Liver (tissue), 8 donors: ENCODE measurements at regions not wholly inside any gene's neighbourhood (a gene's known extent, or its start where the extent isn't known, plus 50 kb on each side); places are given as distances from the start of the nearest gene placed in this dataset.

Experiments
- DNase-seq: peaks from one replicate; pipeline ENCODE4 v3.0.0-alpha.2; 2017; ENCODE audit warnings: low spot score
- H3K27ac ChIP-seq, 2 donors: one replicate each; pipeline ENCODE4 v1.7.0; 2013; ENCODE audit warnings: inconsistent platforms in 2 of 2, low read length in 2 of 2, control low read depth in 1 of 2, low read depth in 1 of 2, mild to moderate bottlenecking in 1 of 2
- H3K27me3 ChIP-seq, 4 donors: one replicate each; pipeline versions ENCODE4 v1.6.1 to v1.7.0; 2013; ENCODE audit warnings: low read length in 3 of 4, inconsistent platforms in 1 of 4, mild to moderate bottlenecking in 1 of 4, moderate library complexity in 1 of 4; ENCODE audit not compliant: control insufficient read depth in 4 of 4, insufficient read depth in 4 of 4
- H3K36me3 ChIP-seq, 4 donors: one replicate each; pipeline versions ENCODE4 v1.6.1 to v1.7.0; 2013; ENCODE audit warnings: low read length in 3 of 4, mild to moderate bottlenecking in 3 of 4, low read depth in 1 of 4, moderate library complexity in 1 of 4; ENCODE audit not compliant: control insufficient read depth in 4 of 4, insufficient read depth in 3 of 4
- H3K4me1 ChIP-seq, 4 donors: one replicate each; pipeline versions ENCODE4 v1.6.1 to v1.7.0; 2013; ENCODE audit warnings: low read length in 3 of 4, mild to moderate bottlenecking in 3 of 4, moderate library complexity in 1 of 4; ENCODE audit not compliant: control insufficient read depth in 4 of 4, insufficient read depth in 4 of 4
- H3K4me3 ChIP-seq, 3 donors: one replicate each; pipeline versions ENCODE4 v1.6.1 to v1.7.0; 2013; ENCODE audit warnings: low read length in 3 of 3, control low read depth in 1 of 3, low read depth in 1 of 3, mild to moderate bottlenecking in 1 of 3
- H3K9ac ChIP-seq, 2 donors: one replicate each; pipeline ENCODE4 v1.7.0; 2013; ENCODE audit warnings: low read length in 2 of 2, mild to moderate bottlenecking in 2 of 2, moderate library complexity in 2 of 2, control low read depth in 1 of 2, low read depth in 1 of 2
- H3K9me3 ChIP-seq, 4 donors: one replicate each; pipeline versions ENCODE4 v1.6.1 to v1.7.0; 2013; ENCODE audit warnings: low read length in 3 of 4; ENCODE audit not compliant: control insufficient read depth in 4 of 4
- ATF3 ChIP-seq: IDR thresholded peaks from 2 replicates; pipeline ENCODE4 v1.6.1; 2016; ENCODE audit warnings: antibody characterized with exemption
- EGR1 ChIP-seq, 2 donors: IDR thresholded peaks; 2 replicates each; pipeline ENCODE4 v1.6.1; 2016 to 2018; ENCODE audit warnings: antibody characterized with exemption in 2 of 2, low read depth in 2 of 2
- FOXA1 ChIP-seq: IDR thresholded peaks from 2 replicates; pipeline ENCODE4 v1.6.1; 2016; ENCODE audit warnings: antibody characterized with exemption
- FOXA2 ChIP-seq: IDR thresholded peaks from 2 replicates; pipeline ENCODE4 v1.6.1; 2016; ENCODE audit warnings: antibody characterized with exemption
- HNF4A ChIP-seq, 2 donors: conservative IDR thresholded peaks; 2 replicates each; pipeline ENCODE4 v1.6.1; 2016; ENCODE audit warnings: antibody characterized with exemption in 2 of 2, mild to moderate bottlenecking in 2 of 2
- HNF4G ChIP-seq: IDR thresholded peaks from 2 replicates; pipeline ENCODE4 v1.6.1; 2016; ENCODE audit warnings: antibody characterized with exemption
- JUND ChIP-seq, 2 donors: IDR thresholded peaks; 2 replicates each; pipeline ENCODE4 v1.6.1; 2016; ENCODE audit warnings: antibody characterized with exemption in 2 of 2
- MAX ChIP-seq: IDR thresholded peaks from 2 replicates; pipeline ENCODE4 v1.6.1; 2016; ENCODE audit warnings: antibody characterized with exemption
- NR2F2 ChIP-seq: IDR thresholded peaks from 2 replicates; pipeline ENCODE4 v1.6.1; 2016; ENCODE audit warnings: antibody characterized with exemption
- REST ChIP-seq: IDR thresholded peaks from 2 replicates; pipeline ENCODE4 v1.6.1; 2016; ENCODE audit warnings: antibody characterized with exemption, mild to moderate bottlenecking
- SP1 ChIP-seq: IDR thresholded peaks from 2 replicates; pipeline ENCODE4 v1.6.1; 2018; ENCODE audit warnings: antibody characterized with exemption, mild to moderate bottlenecking
- TAF1 ChIP-seq: conservative IDR thresholded peaks from 2 replicates; pipeline ENCODE4 v1.6.1; 2016; ENCODE audit warnings: antibody characterized with exemption, mild to moderate bottlenecking
- YY1 ChIP-seq: IDR thresholded peaks from 2 replicates; pipeline ENCODE4 v1.6.1; 2016; ENCODE audit warnings: antibody characterized with exemption, mild to moderate bottlenecking
- ZBTB33 ChIP-seq: IDR thresholded peaks from 2 replicates; pipeline ENCODE4 v1.6.1; 2016; ENCODE audit warnings: antibody characterized with exemption
- WGBS: extraction: QIAGEN DNeasy Blood & Tissue Kit; methylation state at CpG from one replicate; pipeline ENCODE4 v1.1.7; 2013; 5-methylcytosine and 5-hydroxymethylcytosine counted together
- TF ChIP-seq, protein P1 (sequence below): fragments of 150-350 bp; IDR thresholded peaks from 2 replicates; pipeline ENCODE4 v1.5.1; 2017; ENCODE audit warnings: improper control_type of control experiment, low read depth, low read length; ENCODE audit not compliant: missing input control
- donor health status: healthy.
- donor health status: healthy.
- donor health status: healthy.
- donor health status: healthy.
- donor health status: healthy.

DNA sequence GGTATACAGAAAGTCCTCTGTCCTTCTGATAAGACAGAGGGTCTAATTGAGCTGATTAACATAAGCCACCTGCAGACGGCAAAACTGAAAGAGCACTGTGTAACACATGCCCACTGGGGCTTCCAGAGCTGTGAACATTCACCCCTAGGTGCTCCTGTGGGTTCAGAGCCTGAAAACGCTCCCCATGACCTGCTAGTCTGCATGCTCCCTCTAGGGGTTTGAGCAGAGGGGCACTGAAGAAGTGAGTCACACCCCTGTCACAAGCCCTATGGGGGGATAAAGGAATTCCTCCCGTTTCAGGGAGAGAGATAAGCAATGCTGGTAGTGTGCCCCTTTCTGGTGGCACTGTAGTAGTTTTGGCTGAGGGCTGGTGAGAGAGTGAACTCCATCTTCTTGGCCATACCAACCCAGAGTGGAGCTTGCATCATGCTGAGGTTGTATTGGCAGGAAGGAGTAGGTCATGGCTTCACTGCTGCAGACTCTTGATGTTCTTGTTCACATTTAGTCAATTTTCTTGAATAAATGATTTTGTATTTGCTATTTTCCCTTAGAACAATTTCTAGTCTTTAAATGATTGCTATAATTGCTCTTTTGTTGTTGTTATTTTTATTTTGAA lies 637.5 kb upstream of the MAN1A1 start (continued):
- TF ChIP-seq REST, result no peak

DNA sequence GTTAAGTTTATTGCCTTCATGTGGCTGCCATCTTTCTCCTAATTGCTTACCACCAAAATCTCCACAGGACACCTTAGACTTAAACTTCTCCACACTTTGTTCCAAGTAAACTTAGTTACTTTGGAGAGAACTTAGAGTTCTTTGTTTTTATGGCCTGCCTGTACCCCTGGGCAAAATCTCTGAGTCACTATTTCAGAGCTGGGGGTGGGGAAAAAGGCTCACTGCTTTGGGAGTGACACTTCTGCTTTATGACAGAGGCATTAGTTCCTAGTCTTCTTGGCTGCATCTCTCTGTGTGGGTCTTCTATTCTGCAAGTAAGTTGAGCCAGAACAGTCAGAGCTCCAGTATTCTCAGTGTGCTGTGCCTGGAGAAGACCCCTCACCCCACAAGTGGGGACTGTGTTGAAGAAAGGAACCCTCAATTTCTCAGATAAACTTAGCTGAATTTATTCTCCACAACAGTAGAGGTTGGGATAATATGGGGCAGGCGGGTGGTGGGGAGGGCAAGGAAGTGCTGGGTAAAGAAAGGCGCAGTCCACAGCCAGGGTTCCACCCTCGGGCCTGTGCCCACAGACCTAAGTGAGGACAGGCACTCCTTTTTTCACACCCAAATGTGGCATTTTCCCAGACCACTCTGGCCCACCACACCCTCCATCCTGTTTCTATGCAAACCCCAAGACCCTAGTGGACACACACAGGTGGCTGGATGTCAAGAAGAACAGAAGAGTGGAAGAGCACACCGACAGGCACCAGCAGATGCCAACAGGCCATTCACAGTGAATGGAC lies 636.6 kb upstream of the MAN1A1 start:
- H3K36me3 ChIP-seq, result no peaks in the 10 kb centered on the region
- no peak overlapping the region for H3K9ac ChIP-seq
- peaks cover 0 to 3% (median 0%) of the 10 kb centered on the region in 4 donors for H3K27me3 ChIP-seq
- H3K9me3 ChIP-seq, result no peaks in the 10 kb centered on the region
- H3K4me1 ChIP-seq, result no peaks in the 10 kb centered on the region
- WGBS, result 85% methylated on average over 4 of the region's 4 CpGs
- no peak for TF ChIP-seq ATF3
- no peak for TF ChIP-seq JUND (IDR thresholded peaks at IDR 0.05)
- TF ChIP-seq ZBTB33, result no peak
- no peak for TF ChIP-seq TAF1
- no peak for TF ChIP-seq HNF4G
- TF ChIP-seq NR2F2, result no peak
- TF ChIP-seq, protein P1, sequence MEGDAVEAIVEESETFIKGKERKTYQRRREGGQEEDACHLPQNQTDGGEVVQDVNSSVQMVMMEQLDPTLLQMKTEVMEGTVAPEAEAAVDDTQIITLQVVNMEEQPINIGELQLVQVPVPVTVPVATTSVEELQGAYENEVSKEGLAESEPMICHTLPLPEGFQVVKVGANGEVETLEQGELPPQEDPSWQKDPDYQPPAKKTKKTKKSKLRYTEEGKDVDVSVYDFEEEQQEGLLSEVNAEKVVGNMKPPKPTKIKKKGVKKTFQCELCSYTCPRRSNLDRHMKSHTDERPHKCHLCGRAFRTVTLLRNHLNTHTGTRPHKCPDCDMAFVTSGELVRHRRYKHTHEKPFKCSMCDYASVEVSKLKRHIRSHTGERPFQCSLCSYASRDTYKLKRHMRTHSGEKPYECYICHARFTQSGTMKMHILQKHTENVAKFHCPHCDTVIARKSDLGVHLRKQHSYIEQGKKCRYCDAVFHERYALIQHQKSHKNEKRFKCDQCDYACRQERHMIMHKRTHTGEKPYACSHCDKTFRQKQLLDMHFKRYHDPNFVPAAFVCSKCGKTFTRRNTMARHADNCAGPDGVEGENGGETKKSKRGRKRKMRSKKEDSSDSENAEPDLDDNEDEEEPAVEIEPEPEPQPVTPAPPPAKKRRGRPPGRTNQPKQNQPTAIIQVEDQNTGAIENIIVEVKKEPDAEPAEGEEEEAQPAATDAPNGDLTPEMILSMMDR, result no peak
- no peak for TF ChIP-seq REST
- TF ChIP-seq MAX, result no peak
- TF ChIP-seq SP1, result no peak
- TF ChIP-seq FOXA1, result no peak
- TF ChIP-seq HNF4A (conservative IDR thresholded peaks at IDR 0.05), result no peak
- TF ChIP-seq YY1, result no peak
- no peak for TF ChIP-seq EGR1 (IDR thresholded peaks at IDR 0.05; ENCODE audit: low read depth in 2 of 2)
- TF ChIP-seq FOXA2, result no peak
- DNase-seq, result no peak
- no peak overlapping the region for H3K4me3 ChIP-seq
- H3K27ac ChIP-seq, result no peak overlapping the region
